ENCODE measurements at regions not wholly inside any gene's neighbourhood (a gene's known extent, or its start where the extent isn't known, plus 50 kb on each side); places are given as distances from the start of the nearest gene placed in this dataset.

GRCh38 chr16:86683441-86684194 lies 105.3 kb downstream of the FOXL1 start:
- H3K27me3 ChIP-seq (replicated peaks; ENCODE audit: control insufficient read depth, insufficient read depth, low read length) = no peaks in the 10 kb centered on the region; the same call in 1 of the 2 replicates
- no peaks in the 10 kb centered on the region for H3K36me3 ChIP-seq (ENCODE audit: control insufficient read depth, insufficient read depth, low read length)
- DNase-seq (ENCODE audit: extremely low read depth, insufficient read length) = no peak
- TF ChIP-seq CTCF (IDR thresholded peaks at IDR 0.05; ENCODE audit: insufficient read depth, low read length, poor library complexity, severe bottlenecking) = no peak
- H3K4me3 ChIP-seq (replicated peaks; ENCODE audit: low read depth, low read length) = no peak overlapping the region

- no peak overlapping the region for H3K4me3 ChIP-seq (replicated peaks; ENCODE audit: low read depth, low read length)
- no peak for TF ChIP-seq CTCF (IDR thresholded peaks at IDR 0.05; ENCODE audit: insufficient read depth, low read length, poor library complexity, severe bottlenecking)
- no peaks in the 10 kb centered on the region; the same call in 1 of the 2 replicates for H3K27me3 ChIP-seq (replicated peaks; ENCODE audit: control insufficient read depth, insufficient read depth, low read length)
- no peaks in the 10 kb centered on the region for H3K36me3 ChIP-seq (ENCODE audit: control insufficient read depth, insufficient read depth, low read length)
- DNase-seq (ENCODE audit: extremely low read depth, insufficient read length) = no peak
Measured at GRCh38 chr16:86685076-86685475, 106.7 kb downstream of the FOXL1 start.

- TF ChIP-seq CTCF (IDR thresholded peaks at IDR 0.05; ENCODE audit: insufficient read depth, low read length, poor library complexity, severe bottlenecking) = no peak
- DNase-seq (ENCODE audit: extremely low read depth, insufficient read length) = no peak
- H3K27me3 ChIP-seq (replicated peaks; ENCODE audit: control insufficient read depth, insufficient read depth, low read length) = no peaks in the 10 kb centered on the region; the same call in 1 of the 2 replicates
- H3K4me3 ChIP-seq (replicated peaks; ENCODE audit: low read depth, low read length) = no peak overlapping the region
- H3K36me3 ChIP-seq (ENCODE audit: control insufficient read depth, insufficient read depth, low read length) = no peaks in the 10 kb centered on the region
Measured at GRCh38 chr16:86690970-86691369, 112.6 kb downstream of the FOXL1 start.

GRCh38 chr16:86692426-86692825 lies 114.1 kb downstream of the FOXL1 start:
- H3K4me3 ChIP-seq (replicated peaks; ENCODE audit: low read depth, low read length) = no peak overlapping the region
- no peaks in the 10 kb centered on the region; the same call in 1 of the 2 replicates for H3K27me3 ChIP-seq (replicated peaks; ENCODE audit: control insufficient read depth, insufficient read depth, low read length)
- TF ChIP-seq CTCF (IDR thresholded peaks at IDR 0.05; ENCODE audit: insufficient read depth, low read length, poor library complexity, severe bottlenecking) = no peak
- H3K36me3 ChIP-seq (ENCODE audit: control insufficient read depth, insufficient read depth, low read length) = no peaks in the 10 kb centered on the region
- no peak for DNase-seq (ENCODE audit: extremely low read depth, insufficient read length)

- no peak for DNase-seq (ENCODE audit: extremely low read depth, insufficient read length)
- Histone ChIP-seq H3K27me3 (replicated peaks; ENCODE audit: control insufficient read depth, insufficient read depth, low read length) (no peaks in the 10 kb centered on the region; the same call in 1 of the 2 replicates), H3K4me3 (replicated peaks; ENCODE audit: low read depth, low read length) (no peak overlapping the region), H3K36me3 (ENCODE audit: control insufficient read depth, insufficient read depth, low read length) (no peaks in the 10 kb centered on the region)
- TF ChIP-seq CTCF (IDR thresholded peaks at IDR 0.05; ENCODE audit: insufficient read depth, low read length, poor library complexity, severe bottlenecking) = no peak
Measured at GRCh38 chr16:86693033-86693432, 114.7 kb downstream of the FOXL1 start.

All from GM06990 (cell line).